HCT116 (cell line): ENCODE measurements at regions not wholly inside any gene's neighbourhood (a gene's known extent, or its start where the extent isn't known, plus 50 kb on each side); places are given as distances from the start of the nearest gene placed in this dataset.

Source experiments
- ATAC-seq: fragments of 200-7000 bp; cut with Tn5 transposase; 2 replicates; pipeline ENCODE4 v1.9.1; 2020; ENCODE audit warnings: mild to moderate bottlenecking, moderate library complexity
- BruUV-seq: library from RNA; stranded (reverse); fragments of 400-500 nt; replicated peaks from 2 replicates; lab custom pipeline; 2021; lab: Mats Ljungman, UMichigan
- CTCF ChIA-PET: fragments of 300-600 bp; sonication (Branson Sonifier 250); formaldehyde crosslinking; loops from one replicate; lab custom pipeline; 2021; ENCODE audit warnings: antibody characterized with exemption; lab: Charles Lee
- POLR2A ChIA-PET: fragments of 300-600, 350-600 bp; sonication (Branson Sonifier 250); formaldehyde crosslinking; loops from one replicate; lab custom pipeline; 2021; ENCODE audit warnings: antibody characterized with exemption; lab: Charles Lee
- RAD21 ChIA-PET, 2 experiments: fragments of 300-600 bp; sonication (Branson Sonifier 250); formaldehyde crosslinking; loops; one replicate each; lab custom pipeline; 2023; ENCODE audit warnings: low total read pairs in 2 of 2; ENCODE audit not compliant: uncharacterized antibody in 2 of 2, unreplicated experiment in 2 of 2, low non-redundant PET in 1 of 2; lab: Charles Lee
- DNase-seq: peaks from one replicate; pipeline ENCODE4 v3.0.0-alpha.2; 2010; ENCODE audit warnings: low read depth, low spot score
- H2AFZ ChIP-seq: fragments of 200-600 bp; shearing (Covaris generic), sonication (generic); 2 replicates; pipeline ENCODE4 v1.6.1; 2017; ENCODE audit warnings: low read depth, mixed run types, mixed read lengths, antibody characterized with exemption, low read length; ENCODE audit not compliant: poor library complexity, severe bottlenecking
- H3K27ac ChIP-seq: 2 replicates; pipeline ENCODE4 v1.5.1; 2012; ENCODE audit warnings: low read depth, low read length
- H3K27me3 ChIP-seq: fragments of 200-600 bp; sonication (generic); 2 replicates; pipeline ENCODE4 v1.6.1; 2016; ENCODE audit warnings: mixed run types, low read length, mixed read lengths; ENCODE audit not compliant: insufficient read depth
- H3K36me3 ChIP-seq, 2 experiments: fragments of 200-500 bp in 1 of 2; fragments of 200-600 bp in 1 of 2; sonication (Bioruptor generic) in 1 of 2; sonication (generic) in 1 of 2; 2 replicates each; pipeline versions ENCODE4 v1.5.1 to v1.6.1; 2014 to 2016; ENCODE audit warnings: low read length in 2 of 2, inconsistent platforms in 1 of 2, mixed read lengths in 1 of 2, mixed run types in 1 of 2; ENCODE audit not compliant: insufficient read depth in 2 of 2, control insufficient read depth in 1 of 2
- H3K4me1 ChIP-seq, 2 experiments: fragments of 200-600 bp in 1 of 2; sonication (generic) in 1 of 2; 2 replicates each; pipeline versions ENCODE4 v1.5.1 to v1.6.1; 2012 to 2017; ENCODE audit warnings: low read length in 2 of 2, inconsistent platforms in 1 of 2, mild to moderate bottlenecking in 1 of 2, mixed read lengths in 1 of 2, mixed run types in 1 of 2, moderate library complexity in 1 of 2; ENCODE audit not compliant: insufficient read depth in 2 of 2, control insufficient read depth in 1 of 2
- H3K4me2 ChIP-seq: fragments of 200-600 bp; sonication (generic); 2 replicates; pipeline ENCODE4 v1.6.1; 2017; ENCODE audit warnings: mixed run types, low read length, mixed read lengths
- H3K4me3 ChIP-seq, 2 experiments: fragments of 200-600 bp in 1 of 2; sonication (generic) in 1 of 2; replicated peaks in 1 of 2; 2 replicates each; pipeline ENCODE4 v1.5.1; 2011 to 2016; ENCODE audit warnings: low read length in 2 of 2, control low read depth in 1 of 2, low read depth in 1 of 2, mild to moderate bottlenecking in 1 of 2, mixed read lengths in 1 of 2, mixed run types in 1 of 2
- H3K79me2 ChIP-seq: fragments of 200-600 bp; sonication (generic); 2 replicates; pipeline ENCODE4 v1.6.1; 2017; ENCODE audit warnings: mild to moderate bottlenecking, mixed run types, low read length, moderate library complexity, mixed read lengths; ENCODE audit not compliant: insufficient read depth
- H3K9ac ChIP-seq: fragments of 200-600 bp; sonication (generic); 2 replicates; pipeline ENCODE4 v1.6.1; 2016; ENCODE audit warnings: low read length, mixed read lengths
- H3K9me2 ChIP-seq: fragments of 200-600 bp; sonication (generic), shearing (Covaris generic); 2 replicates; pipeline ENCODE4 v1.6.1; 2017; ENCODE audit warnings: mixed run types, mild to moderate bottlenecking, moderate library complexity; ENCODE audit not compliant: insufficient read depth
- H3K9me3 ChIP-seq, 2 experiments: fragments of 200-500 bp in 1 of 2; fragments of 200-600 bp in 1 of 2; sonication (Bioruptor generic) in 1 of 2; sonication (generic) in 1 of 2; 2 replicates each; pipeline ENCODE4 v1.6.1; 2014 to 2017; ENCODE audit warnings: low read length in 2 of 2, mixed read lengths in 2 of 2, inconsistent platforms in 1 of 2, low read depth in 1 of 2, mild to moderate bottlenecking in 1 of 2, mixed run types in 1 of 2, moderate library complexity in 1 of 2; ENCODE audit not compliant: control insufficient read depth in 1 of 2, insufficient read depth in 1 of 2
- H4K20me1 ChIP-seq: fragments of 200-600 bp; sonication (generic), shearing (Covaris generic); 2 replicates; pipeline ENCODE4 v1.6.1; 2017; ENCODE audit warnings: mixed run types, mild to moderate bottlenecking, moderate library complexity; ENCODE audit not compliant: insufficient read depth
- CEBPB ChIP-seq: IDR thresholded peaks from 2 replicates; pipeline ENCODE4 v1.6.1; 2012; ENCODE audit warnings: low read depth
- ELF1 ChIP-seq: IDR thresholded peaks from 2 replicates; pipeline ENCODE4 v1.6.1; 2012; ENCODE audit warnings: low read depth, borderline replicate concordance
- EZH2 ChIP-seq: fragments of 200-600 bp; sonication (generic); IDR thresholded peaks from 2 replicates; pipeline ENCODE4 v1.6.1; 2017; ENCODE audit warnings: antibody characterized with exemption, mixed run types
- MAX ChIP-seq: IDR thresholded peaks from 2 replicates; pipeline ENCODE4 v1.6.1; 2012
- POLR2AphosphoS5 ChIP-seq: IDR thresholded peaks from 2 replicates; pipeline ENCODE4 v1.6.1; 2011; ENCODE audit warnings: mild to moderate bottlenecking, low read depth, low read length, moderate library complexity
- SIN3A ChIP-seq: IDR thresholded peaks from 2 replicates; pipeline ENCODE4 v1.6.1; 2012; ENCODE audit warnings: low read depth
- SRF ChIP-seq: IDR thresholded peaks from 2 replicates; pipeline ENCODE4 v1.6.1; 2012; ENCODE audit warnings: low read depth
- YY1 ChIP-seq: IDR thresholded peaks from 2 replicates; pipeline ENCODE4 v1.6.1; 2011; ENCODE audit warnings: low read length, low read depth, moderate library complexity, mild to moderate bottlenecking; ENCODE audit not compliant: insufficient replicate concordance; ENCODE audit errors: extremely low read depth
- ZBTB33 ChIP-seq: IDR thresholded peaks from 2 replicates; pipeline ENCODE4 v1.6.1; 2011; ENCODE audit warnings: mild to moderate bottlenecking, low read length, moderate library complexity; ENCODE audit not compliant: insufficient replicate concordance; ENCODE audit errors: extremely low read depth
- ZFX ChIP-seq: fragments of 450-650 bp; IDR thresholded peaks from 2 replicates; pipeline ENCODE4 v1.6.1; 2017
- ZNF274 ChIP-seq: fragments of 200-500 bp; sonication (Bioruptor generic); IDR thresholded peaks from 2 replicates; pipeline ENCODE4 v1.6.1; 2014; ENCODE audit warnings: mild to moderate bottlenecking, low read depth, low read length, inconsistent platforms
- intact Hi-C: fragments of 100-400 bp; cut with micrococcal nuclease; formaldehyde crosslinking; loops from 2 replicates; pipeline ENCODE4 v1.10.0; 2022
- TF ChIP-seq, protein P1 (sequence below): IDR thresholded peaks from 2 replicates; pipeline ENCODE4 v1.6.1; 2012
- TF ChIP-seq, protein P2 (sequence below): IDR thresholded peaks from 2 replicates; pipeline ENCODE4 v1.6.1; 2012; ENCODE audit warnings: low read depth

GRCh38 chr1:25067518-25068251 lies 137.6 kb upstream of the RUNX3 start:
- Histone ChIP-seq H3K9me2 (no peaks in the 10 kb centered on the region), H3K4me2 (no peak overlapping the region), H3K9ac (no peak overlapping the region), H3K27me3 (no peaks in the 10 kb centered on the region), H3K36me3 (no peaks in the 10 kb centered on the region), H3K27ac (no peak overlapping the region), H3K79me2 (no peaks in the 10 kb centered on the region), H4K20me1 (no peaks in the 10 kb centered on the region), H3K4me3 (no peak overlapping the region), H3K9me3 (no peaks in the 10 kb centered on the region), H2AFZ (no peak overlapping the region), H3K4me1 (peaks cover 4 to 8% of the 10 kb centered on the region in 2 experiments; a peak in 3 of 4 replicates)
- ChIA-PET CTCF (no interaction called here), RAD21 (no interaction called here), POLR2A (no interaction called here)
- ATAC-seq = no peak
- TF ChIP-seq, protein P1, sequence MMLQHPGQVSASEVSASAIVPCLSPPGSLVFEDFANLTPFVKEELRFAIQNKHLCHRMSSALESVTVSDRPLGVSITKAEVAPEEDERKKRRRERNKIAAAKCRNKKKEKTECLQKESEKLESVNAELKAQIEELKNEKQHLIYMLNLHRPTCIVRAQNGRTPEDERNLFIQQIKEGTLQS = no peak
- TF ChIP-seq, protein P2, sequence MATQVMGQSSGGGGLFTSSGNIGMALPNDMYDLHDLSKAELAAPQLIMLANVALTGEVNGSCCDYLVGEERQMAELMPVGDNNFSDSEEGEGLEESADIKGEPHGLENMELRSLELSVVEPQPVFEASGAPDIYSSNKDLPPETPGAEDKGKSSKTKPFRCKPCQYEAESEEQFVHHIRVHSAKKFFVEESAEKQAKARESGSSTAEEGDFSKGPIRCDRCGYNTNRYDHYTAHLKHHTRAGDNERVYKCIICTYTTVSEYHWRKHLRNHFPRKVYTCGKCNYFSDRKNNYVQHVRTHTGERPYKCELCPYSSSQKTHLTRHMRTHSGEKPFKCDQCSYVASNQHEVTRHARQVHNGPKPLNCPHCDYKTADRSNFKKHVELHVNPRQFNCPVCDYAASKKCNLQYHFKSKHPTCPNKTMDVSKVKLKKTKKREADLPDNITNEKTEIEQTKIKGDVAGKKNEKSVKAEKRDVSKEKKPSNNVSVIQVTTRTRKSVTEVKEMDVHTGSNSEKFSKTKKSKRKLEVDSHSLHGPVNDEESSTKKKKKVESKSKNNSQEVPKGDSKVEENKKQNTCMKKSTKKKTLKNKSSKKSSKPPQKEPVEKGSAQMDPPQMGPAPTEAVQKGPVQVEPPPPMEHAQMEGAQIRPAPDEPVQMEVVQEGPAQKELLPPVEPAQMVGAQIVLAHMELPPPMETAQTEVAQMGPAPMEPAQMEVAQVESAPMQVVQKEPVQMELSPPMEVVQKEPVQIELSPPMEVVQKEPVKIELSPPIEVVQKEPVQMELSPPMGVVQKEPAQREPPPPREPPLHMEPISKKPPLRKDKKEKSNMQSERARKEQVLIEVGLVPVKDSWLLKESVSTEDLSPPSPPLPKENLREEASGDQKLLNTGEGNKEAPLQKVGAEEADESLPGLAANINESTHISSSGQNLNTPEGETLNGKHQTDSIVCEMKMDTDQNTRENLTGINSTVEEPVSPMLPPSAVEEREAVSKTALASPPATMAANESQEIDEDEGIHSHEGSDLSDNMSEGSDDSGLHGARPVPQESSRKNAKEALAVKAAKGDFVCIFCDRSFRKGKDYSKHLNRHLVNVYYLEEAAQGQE = no peak
- TF ChIP-seq ELF1 (no peak), ZFX (no peak), SRF (no peak), EZH2 (no peak), POLR2AphosphoS5 (no peak), YY1 (no peak), ZNF274 (no peak), MAX (no peak), SIN3A (no peak), ZBTB33 (no peak), CEBPB (no peak)
- no TSS peak for BruUV-seq
- intact Hi-C loops = no loop called here
- DNase-seq = no peak
